Thyroid gland (tissue), 4 donors: ENCODE measurements at regions not wholly inside any gene's neighbourhood (a gene's known extent, or its start where the extent isn't known, plus 50 kb on each side); places are given as distances from the start of the nearest gene placed in this dataset.

Experiments used
- CTCF ChIP-seq, 6 experiments: fragments of 200-600 bp in 3 of 6; fragments of 450-650 bp in 3 of 6; sonication (generic) in 3 of 6; IDR thresholded peaks; one replicate each; pipeline ENCODE4 v1.5.1; 2016 to 2019; ENCODE audit warnings: antibody characterized with exemption in 6 of 6, mild to moderate bottlenecking in 2 of 6, inconsistent platforms in 1 of 6, moderate library complexity in 1 of 6
- POLR2A ChIP-seq, 2 donors: fragments of 450-650 bp; IDR thresholded peaks; one replicate each; pipeline ENCODE4 v1.6.1; 2017; ENCODE audit warnings: antibody characterized with exemption in 2 of 2, mild to moderate bottlenecking in 2 of 2, moderate library complexity in 1 of 2

GRCh38 chr6:11335826-11336225 is 103.4 kb upstream of the NEDD9 start:
- no peak for TF ChIP-seq CTCF (IDR thresholded peaks at IDR 0.05)
- TF ChIP-seq POLR2A (IDR thresholded peaks at IDR 0.05) = no peak
